22Rv1 (cell line): ENCODE measurements at regions not wholly inside any gene's neighbourhood (a gene's known extent, or its start where the extent isn't known, plus 50 kb on each side); places are given as distances from the start of the nearest gene placed in this dataset.

Experiments
- H3K27ac ChIP-seq: fragments of 450-650 bp; 2 replicates; pipeline ENCODE4 v1.5.1; 2017
- CTCF ChIP-seq: fragments of 450-650 bp; IDR thresholded peaks from 2 replicates; pipeline ENCODE4 v1.5.1; 2017; ENCODE audit warnings: mild to moderate bottlenecking
- ZFX ChIP-seq: fragments of 450-650 bp; IDR thresholded peaks from 2 replicates; pipeline ENCODE4 v1.6.1; 2017; ENCODE audit warnings: antibody characterized with exemption, borderline replicate concordance

- no peak overlapping the region for H3K27ac ChIP-seq
- TF ChIP-seq ZFX (no peak), CTCF (no peak)
Measured at GRCh38 chr6:105907991-105908390, 178.1 kb upstream of the PRDM1 start.

GRCh38 chr6:105907301-105907700 lies 178.8 kb upstream of the PRDM1 start:
- no peak overlapping the region for H3K27ac ChIP-seq
- TF ChIP-seq ZFX (no peak), CTCF (no peak)

GRCh38 chr6:105902401-105903031 lies 183.6 kb upstream of the PRDM1 start:
- no peak for TF ChIP-seq CTCF
- TF ChIP-seq ZFX: no peak
- no peak overlapping the region for H3K27ac ChIP-seq

GRCh38 chr6:105901583-105901982 lies 184.6 kb upstream of the PRDM1 start:
- no peak overlapping the region for H3K27ac ChIP-seq
- no peak for TF ChIP-seq CTCF
- TF ChIP-seq ZFX: no peak

- H3K27ac ChIP-seq: no peak overlapping the region
- TF ChIP-seq CTCF (no peak), ZFX (no peak)
Measured at GRCh38 chr6:105900125-105900937, 185.8 kb upstream of the PRDM1 start.

GRCh38 chr6:105898286-105898685 lies 187.8 kb upstream of the PRDM1 start:
- no peak for TF ChIP-seq CTCF
- H3K27ac ChIP-seq: no peak overlapping the region

GRCh38 chr6:105897131-105897530 lies 189.0 kb upstream of the PRDM1 start:
- no peak for TF ChIP-seq CTCF
- no peak for TF ChIP-seq ZFX
- no peak overlapping the region for H3K27ac ChIP-seq
